Heart left ventricle (tissue), 16 donors: ENCODE measurements at regions not wholly inside any gene's neighbourhood (a gene's known extent, or its start where the extent isn't known, plus 50 kb on each side); places are given as distances from the start of the nearest gene placed in this dataset.

Source experiments
- ATAC-seq, 4 donors: fragments of 200-7000 bp; cut with Tn5 transposase; one replicate each; pipeline ENCODE4 v1.9.1; 2020 to 2022; ENCODE audit warnings: moderate library complexity in 4 of 4, mild to moderate bottlenecking in 3 of 4, moderate number of reproducible peaks in 1 of 4
- DNase-seq, 5 donors: peaks; one replicate each; pipeline ENCODE4 v3.0.0-alpha.2; 2020
- H3K27ac ChIP-seq, 12 donors: fragments of 200-600 bp; sonication (generic) in 4 of 12; one replicate each; pipeline versions ENCODE4 v1.5.0 to v1.8.0; 2016 to 2022; ENCODE audit warnings: mild to moderate bottlenecking in 2 of 12
- H3K27me3 ChIP-seq, 9 donors: fragments of 200-600 bp; sonication (generic) in 2 of 9; one replicate each; pipeline versions ENCODE4 v1.5.1 to v1.8.0; 2016 to 2022; ENCODE audit warnings: mild to moderate bottlenecking in 3 of 9
- H3K36me3 ChIP-seq, 9 donors: fragments of 200-600 bp; sonication (generic) in 2 of 9; one replicate each; pipeline versions ENCODE4 v1.5.0 to v1.8.0; 2018 to 2022; ENCODE audit warnings: mild to moderate bottlenecking in 2 of 9
- H3K4me1 ChIP-seq, 12 donors: fragments of 200-600 bp; sonication (generic) in 4 of 12; one replicate each; pipeline versions ENCODE4 v1.5.0 to v1.8.0; 2016 to 2022; ENCODE audit warnings: mild to moderate bottlenecking in 3 of 12
- H3K4me3 ChIP-seq, 12 donors: fragments of 200-600 bp; sonication (generic) in 4 of 12; one replicate each; pipeline versions ENCODE4 v1.5.0 to v1.8.0; 2017 to 2022; ENCODE audit warnings: mild to moderate bottlenecking in 9 of 12, moderate library complexity in 4 of 12
- H3K9me3 ChIP-seq, 12 donors: fragments of 200-600 bp; sonication (generic) in 4 of 12; one replicate each; pipeline versions ENCODE4 v1.5.0 to v1.8.0; 2016 to 2022; ENCODE audit warnings: mild to moderate bottlenecking in 1 of 12
- CTCF ChIP-seq, 12 donors: fragments of 200-600 bp; sonication (generic) in 4 of 12; IDR thresholded peaks; one replicate each; pipeline versions ENCODE4 v1.5.0 to v1.8.0; 2018 to 2022; ENCODE audit warnings: antibody characterized with exemption in 12 of 12, mild to moderate bottlenecking in 5 of 12
- POLR2A ChIP-seq, 2 donors: fragments of 450-650 bp; IDR thresholded peaks; one replicate each; pipeline ENCODE4 v1.6.1; 2017; ENCODE audit warnings: antibody characterized with exemption in 2 of 2, mild to moderate bottlenecking in 2 of 2, moderate library complexity in 2 of 2
- WGBS, 4 donors: extraction: QIAGEN DNeasy Blood & Tissue Kit in 2 of 4; methylation state at CpG; one replicate each; pipeline versions ENCODE4 v1.1.5 to v1.1.7; 2013 to 2018; 5-methylcytosine and 5-hydroxymethylcytosine counted together
- intact Hi-C, 10 donors: fragments of 100-400 bp; cut with DNase I; formaldehyde crosslinking; loops; one replicate each; pipeline versions ENCODE4 v1.11.1 to v1.14.2; 2022
- donor health status: ischemic (EF 13 %, LVEDD 7.1; RV severe dilation, severe dysfunction).
- donor health status: healthy with polysubstance abuse.
- donor health status: DM: no; HTN: yes; CAD: no.
- donor health status: DM: no; HTN: no; CAD: no.
- donor health status: ischemic (EF 25% LVEDD 6.9; RV normal size, moderate dysfunction).
- donor health status: ischemic (EF 25% LVEDD 5.7; RV mildly dilated, moderate dysfunction).
- donor health status: healthy.
- donor health status: DM: yes; HTN: yes; CAD: no.
- donor health status: ischemic (EF 35%, LVEDD 5.7; RV mildly dilated, moderate dysfunction).
- donor health status: nonischemic (EF 11% LVEDD 7.7; RV severe dilation, severe dysfunction).
- donor health status: DM: yes; HTN: yes; CAD: no.
- donor health status: PGD.
- donor health status: ischemic (EF 29% LVEDD 5.4; RV normal size, mild dysfunction).
- donor health status: nonischemic (EF 23%, LVEDD 6.1; RV moderate dilation, normal function).

GRCh38 chr2:122639176-122639575 is 883.7 kb downstream of the TSN start:
- Histone ChIP-seq H3K9me3 (no peaks in the 10 kb centered on the region), H3K4me1 (no peaks in the 10 kb centered on the region), H3K36me3 (no peaks in the 10 kb centered on the region), H3K4me3 (no peak overlapping the region), H3K27ac (no peak overlapping the region), H3K27me3 (no peaks in the 10 kb centered on the region)
- intact Hi-C loops: no loop called here
- DNase-seq: no peak
- TF ChIP-seq CTCF (IDR thresholded peaks at IDR 0.05): no peak
- 59 to 67% (median 62%) methylated on average over 4 of the region's 4 CpGs for WGBS, 4 donors
- no peak for ATAC-seq

GRCh38 chr2:122639711-122640110 is 884.3 kb downstream of the TSN start:
- Histone ChIP-seq H3K4me3 (no peak overlapping the region), H3K36me3 (no peaks in the 10 kb centered on the region), H3K27me3 (no peaks in the 10 kb centered on the region), H3K4me1 (no peaks in the 10 kb centered on the region), H3K9me3 (no peaks in the 10 kb centered on the region), H3K27ac (no peak overlapping the region)
- ATAC-seq (no peak), DNase-seq (no peak)
- WGBS, 4 donors: 67 to 78% (median 69%) methylated on average over 2 of the region's 2 CpGs
- TF ChIP-seq CTCF (IDR thresholded peaks at IDR 0.05) (no peak), POLR2A (IDR thresholded peaks at IDR 0.05) (no peak)
- intact Hi-C loops: no loop called here

- H3K27ac ChIP-seq: no peak overlapping the region
- intact Hi-C loops: no loop called here
- DNase-seq: peak in 1 of 5 donors; percentile 12
- H3K27me3 ChIP-seq: no peaks in the 10 kb centered on the region
- peak in 1 of 4 donors; percentile 36 for ATAC-seq
- TF ChIP-seq POLR2A (IDR thresholded peaks at IDR 0.05): no peak
- no peak for TF ChIP-seq CTCF (IDR thresholded peaks at IDR 0.05)
- H3K4me1 ChIP-seq: no peaks in the 10 kb centered on the region
- no peaks in the 10 kb centered on the region for H3K36me3 ChIP-seq
- WGBS, 4 donors: 85 to 93% (median 88%) methylated on average over 1 of the region's 1 CpG
- no peak overlapping the region for H3K4me3 ChIP-seq
- H3K9me3 ChIP-seq: no peaks in the 10 kb centered on the region
Measured at GRCh38 chr2:122643725-122644329, 888.4 kb downstream of the TSN start.

GRCh38 chr2:122651236-122651635 is 895.8 kb downstream of the TSN start:
- no peak overlapping the region for H3K4me3 ChIP-seq
- WGBS, 4 donors: 64 to 89% (median 69%) methylated on average over 2 of the region's 2 CpGs
- no peaks in the 10 kb centered on the region for H3K36me3 ChIP-seq
- H3K27me3 ChIP-seq: no peaks in the 10 kb centered on the region
- H3K27ac ChIP-seq: no peak overlapping the region
- DNase-seq (no peak), ATAC-seq (no peak)
- intact Hi-C loops: no loop called here
- H3K9me3 ChIP-seq: peaks cover 0 to 7% (median 0%) of the 10 kb centered on the region in 12 donors
- TF ChIP-seq POLR2A (IDR thresholded peaks at IDR 0.05): no peak
- TF ChIP-seq CTCF (IDR thresholded peaks at IDR 0.05): no peak
- H3K4me1 ChIP-seq: no peaks in the 10 kb centered on the region
